ELR (cell line): ENCODE measurements at regions not wholly inside any gene's neighbourhood (a gene's known extent, or its start where the extent isn't known, plus 50 kb on each side); places are given as distances from the start of the nearest gene placed in this dataset.

ENCODE experiments used
- DNase-seq: peaks from one replicate; pipeline ENCODE4 v3.0.0-alpha.2; 2015; ENCODE audit warnings: low read depth

DNA sequence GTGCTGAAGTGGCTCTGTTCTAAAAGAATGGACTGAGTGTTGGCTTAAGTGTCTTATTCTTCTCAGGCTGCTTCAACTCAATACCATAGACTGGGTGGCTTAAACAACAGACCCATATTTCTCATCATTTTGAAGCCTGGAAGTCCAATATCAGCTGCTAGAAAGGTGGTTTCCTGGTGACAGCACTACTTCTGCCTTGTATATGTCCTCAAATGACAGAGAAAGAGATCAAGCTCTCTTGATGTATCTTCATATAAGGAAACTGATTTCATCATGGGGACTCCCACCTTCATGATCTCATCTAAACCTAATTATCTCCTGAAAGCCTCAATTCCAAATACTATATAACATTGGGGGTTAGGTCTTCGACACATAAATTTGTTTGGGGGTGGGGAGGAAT lies 449.7 kb upstream of the DSEL start:
- DNase-seq: no peak

DNA sequence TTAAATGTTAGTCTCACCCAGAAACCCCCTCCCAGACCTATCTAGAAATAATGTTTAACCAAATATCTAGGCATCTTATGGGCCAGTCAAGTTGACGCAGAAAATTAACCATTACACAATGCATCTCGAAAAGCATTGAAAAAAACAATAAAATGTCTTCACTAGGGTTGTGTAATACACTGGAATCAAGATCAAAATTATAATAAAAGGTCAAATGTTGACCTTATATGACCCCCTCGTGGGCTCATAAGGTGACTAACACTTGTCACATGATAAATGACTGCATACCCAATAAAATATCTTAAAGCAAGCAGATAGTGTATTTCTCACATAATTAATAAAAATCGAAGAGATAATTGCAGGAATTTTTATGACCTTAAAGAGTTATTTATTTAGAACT lies 447.9 kb upstream of the DSEL start:
- no peak for DNase-seq

DNA sequence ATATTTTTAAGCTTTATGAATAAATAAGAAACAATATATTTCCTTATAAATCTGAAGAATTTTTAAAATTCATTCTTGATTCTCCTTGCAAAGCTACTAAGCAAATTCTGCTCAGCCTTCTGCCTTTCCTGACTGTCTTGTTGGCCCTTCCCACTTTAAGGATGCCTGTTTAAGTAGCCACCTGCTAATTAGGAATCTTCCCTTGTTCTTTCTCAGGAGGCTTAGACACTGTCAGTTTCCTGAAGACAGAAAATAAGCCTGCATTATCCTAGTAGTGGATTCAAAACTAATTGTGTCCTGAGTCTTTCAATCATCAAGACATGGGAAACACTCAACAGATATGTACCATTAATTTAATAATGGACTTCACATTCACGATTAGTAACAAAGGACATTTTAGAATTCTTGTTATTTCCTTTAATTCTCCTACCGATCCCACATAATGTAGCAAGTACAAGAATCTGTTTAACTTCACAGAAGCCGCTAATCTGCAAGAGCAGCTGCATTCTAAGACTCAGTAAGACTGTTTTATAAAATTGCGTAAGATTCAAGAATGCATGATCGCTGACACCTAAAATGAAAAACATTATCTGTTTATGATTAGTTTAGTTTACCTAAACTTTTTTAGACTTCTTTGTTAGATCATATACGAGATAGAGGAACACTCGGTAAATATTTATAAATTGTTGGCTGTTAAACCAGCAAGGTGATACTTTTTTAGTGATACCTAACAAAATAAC lies 445.4 kb upstream of the DSEL start:
- no peak for DNase-seq

DNA sequence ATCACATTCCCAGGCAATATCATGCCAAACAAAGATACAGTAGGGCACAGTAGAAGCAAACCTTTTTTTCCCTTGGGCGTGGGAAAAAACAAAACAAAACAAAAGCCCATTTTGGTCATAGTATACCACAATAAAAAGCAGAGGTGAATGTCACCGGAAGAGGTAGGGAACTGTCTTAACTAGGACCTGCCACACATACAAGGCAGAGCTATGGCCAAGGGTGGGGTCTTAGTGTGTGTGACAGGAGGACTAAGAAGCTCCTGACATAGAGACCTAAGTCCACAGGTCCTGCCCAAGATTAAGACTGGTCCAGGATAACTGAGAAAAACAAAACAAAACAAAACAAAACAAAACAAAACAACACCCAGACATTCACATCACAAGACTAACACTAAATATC lies 441.2 kb upstream of the DSEL start:
- DNase-seq: no peak

DNA sequence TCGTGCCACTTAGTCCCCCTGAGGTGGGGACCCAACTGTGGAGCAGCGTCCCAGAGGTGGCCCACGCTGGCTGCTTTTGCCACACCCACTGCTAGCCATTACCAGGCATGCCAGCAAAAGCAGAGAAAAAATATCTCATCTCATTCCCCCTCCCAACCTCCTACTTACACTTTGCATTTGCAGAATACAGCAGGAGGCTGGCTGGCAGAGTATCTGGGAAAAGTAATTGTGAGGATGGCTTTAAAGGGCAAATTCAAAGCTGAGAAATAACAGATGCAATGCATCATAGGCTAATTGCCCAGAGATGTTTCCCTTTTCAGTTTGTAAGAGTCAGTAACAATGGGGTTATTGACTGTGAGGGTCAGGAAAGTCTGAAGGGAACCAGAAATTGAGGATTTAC lies 438.1 kb upstream of the DSEL start:
- DNase-seq: no peak

DNA sequence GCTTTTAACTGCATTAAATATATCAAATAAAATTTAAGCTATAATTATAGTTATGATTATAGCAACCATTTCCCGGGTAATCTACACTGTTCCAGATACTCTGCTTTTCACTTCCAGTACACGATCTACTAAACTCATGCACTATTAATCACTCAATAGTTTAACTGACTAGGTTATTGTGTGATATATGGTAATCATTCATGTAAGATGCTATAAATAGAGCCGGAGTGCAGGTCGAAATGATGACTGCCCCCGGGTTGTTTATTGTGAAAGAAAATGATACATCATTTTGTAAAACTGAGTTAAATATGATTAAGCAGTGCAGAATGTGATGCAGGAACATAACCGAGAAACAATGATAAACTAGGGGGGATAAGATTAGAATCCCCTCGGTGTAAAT lies 434.6 kb upstream of the DSEL start:
- peak; percentile 69 for DNase-seq

DNA sequence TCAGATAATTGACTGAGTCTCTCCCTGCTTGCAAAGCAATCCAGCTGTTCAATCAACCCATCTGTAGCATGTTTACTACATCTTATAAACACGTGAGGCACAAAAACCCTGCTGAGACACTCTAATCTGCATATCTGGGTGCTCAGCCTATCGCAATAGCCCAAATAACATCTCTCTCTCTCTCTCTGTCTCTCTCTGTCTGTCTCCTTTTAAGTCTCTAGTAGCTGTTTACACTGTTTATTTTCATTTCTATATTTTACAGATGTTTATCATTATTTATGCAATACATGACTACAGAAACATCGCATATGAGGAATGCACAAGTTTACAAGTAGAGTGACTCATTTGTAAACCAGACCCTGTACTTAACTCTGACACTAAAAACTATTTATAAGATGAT lies 422.1 kb upstream of the DSEL start:
- peak; percentile 74 for DNase-seq

DNA sequence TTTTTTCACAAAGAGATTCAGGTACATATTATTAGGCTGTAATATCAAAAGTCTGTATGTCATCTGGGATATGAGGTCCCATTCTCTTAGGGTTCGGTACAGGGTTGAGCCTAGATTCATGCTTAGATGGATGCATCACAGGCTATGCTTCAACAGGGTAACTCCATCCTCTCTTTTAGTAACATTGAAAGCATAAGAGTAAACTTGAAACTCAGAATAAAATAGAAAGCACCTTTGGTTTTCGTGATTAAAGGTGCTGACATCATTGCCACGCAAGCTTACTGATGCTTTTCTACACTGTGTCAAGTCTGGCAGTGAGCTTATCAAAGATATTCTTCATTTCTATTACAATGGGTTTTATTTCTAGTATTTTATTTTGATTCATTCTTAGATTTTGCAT lies 419.1 kb upstream of the DSEL start:
- DNase-seq: no peak

DNA sequence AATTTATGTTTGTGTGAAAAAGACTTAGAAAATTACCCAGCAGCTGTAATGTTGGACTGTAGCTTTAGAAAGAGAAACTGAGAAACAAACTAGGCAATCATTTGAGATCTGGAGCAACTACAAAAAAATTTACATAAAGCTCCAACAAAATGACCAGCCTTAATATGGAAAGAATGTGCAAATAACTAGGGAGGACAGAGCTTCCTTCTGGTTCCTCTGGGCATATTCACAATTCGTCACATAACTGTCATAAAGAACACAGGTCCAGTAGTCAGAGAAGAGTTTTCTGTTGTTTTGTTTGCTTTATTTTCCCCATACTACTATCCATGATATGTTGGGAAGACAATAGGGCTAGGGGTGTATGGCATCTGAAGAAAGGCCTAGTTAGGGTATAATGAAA lies 416.8 kb upstream of the DSEL start:
- DNase-seq: no peak

DNA sequence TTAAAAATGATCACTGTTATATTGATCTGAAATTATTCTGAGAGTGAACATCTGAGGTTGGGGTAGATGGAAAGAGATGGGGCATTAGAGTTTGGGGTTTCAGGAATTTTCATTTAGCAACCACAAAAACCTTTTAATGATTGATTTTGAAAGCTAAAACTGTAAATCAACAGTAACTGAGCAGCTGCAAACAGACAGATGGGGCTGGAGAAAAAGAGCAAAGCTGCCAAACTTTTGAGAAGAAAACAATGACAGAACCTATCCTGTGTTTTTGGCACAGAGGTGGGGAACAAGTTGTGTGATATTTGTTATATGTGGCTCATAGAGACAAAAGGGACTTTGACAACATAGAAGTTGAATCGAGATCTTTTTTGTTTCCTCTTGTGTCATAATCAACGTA lies 415.8 kb upstream of the DSEL start:
- DNase-seq: no peak

DNA sequence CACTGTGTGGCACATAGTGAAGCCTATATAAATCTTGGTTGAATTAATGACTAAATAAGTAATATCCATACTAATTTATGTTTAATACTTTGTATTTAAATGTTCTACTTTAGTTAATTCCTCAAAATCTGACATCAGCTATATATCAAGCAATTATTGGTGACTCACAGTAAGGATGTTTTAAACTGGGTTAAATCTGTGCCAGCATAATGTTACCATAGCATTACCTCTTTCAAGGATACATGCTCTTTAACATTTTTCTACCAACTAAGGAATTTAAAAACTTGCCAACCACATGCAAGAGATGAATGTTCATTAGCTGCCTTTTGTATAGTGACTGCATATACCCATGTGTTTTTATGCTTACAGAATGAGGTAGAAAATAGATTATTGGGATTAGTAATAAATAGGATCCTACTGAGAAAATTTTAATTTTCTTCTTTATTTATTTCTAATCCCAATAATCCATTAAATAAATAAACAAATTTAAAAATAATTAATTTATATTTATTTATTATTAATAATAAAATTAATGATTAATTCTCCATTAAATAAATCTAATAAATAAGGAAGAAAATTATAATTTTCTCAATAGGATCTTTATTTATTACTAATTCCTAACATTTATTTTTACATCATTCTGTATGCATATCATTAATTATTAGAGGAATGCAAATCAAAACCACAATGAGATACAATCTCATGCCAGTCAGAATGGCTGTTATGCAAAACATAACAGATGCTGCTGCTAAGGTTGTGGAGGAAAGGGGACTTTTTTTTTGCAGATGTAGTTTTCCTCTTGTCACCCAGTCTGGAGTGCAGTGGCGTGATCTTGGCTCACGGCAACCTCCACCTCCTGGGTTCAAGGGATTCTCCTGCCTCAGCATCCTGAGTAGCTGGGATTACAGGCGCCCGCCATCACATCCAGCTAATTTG lies 410.7 kb upstream of the DSEL start:
- no peak for DNase-seq

DNA sequence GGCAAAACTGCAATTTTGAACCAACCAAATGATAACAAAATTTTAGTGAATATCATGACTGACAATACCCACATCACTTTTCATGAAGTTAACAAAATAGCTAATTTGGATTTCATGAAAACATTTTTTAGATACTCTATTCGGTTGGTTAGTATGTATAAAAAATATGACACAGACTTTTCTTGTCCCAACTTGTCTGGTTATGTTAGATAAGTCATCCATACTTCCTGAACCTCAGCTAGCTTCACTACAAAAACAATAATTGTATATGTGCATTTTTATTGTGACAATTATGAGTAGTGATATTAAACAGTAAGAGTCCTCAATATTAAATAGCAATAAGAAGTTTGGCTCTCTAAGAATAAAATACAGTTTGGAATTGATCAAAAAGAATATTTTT lies 408.1 kb upstream of the DSEL start:
- no peak for DNase-seq

DNA sequence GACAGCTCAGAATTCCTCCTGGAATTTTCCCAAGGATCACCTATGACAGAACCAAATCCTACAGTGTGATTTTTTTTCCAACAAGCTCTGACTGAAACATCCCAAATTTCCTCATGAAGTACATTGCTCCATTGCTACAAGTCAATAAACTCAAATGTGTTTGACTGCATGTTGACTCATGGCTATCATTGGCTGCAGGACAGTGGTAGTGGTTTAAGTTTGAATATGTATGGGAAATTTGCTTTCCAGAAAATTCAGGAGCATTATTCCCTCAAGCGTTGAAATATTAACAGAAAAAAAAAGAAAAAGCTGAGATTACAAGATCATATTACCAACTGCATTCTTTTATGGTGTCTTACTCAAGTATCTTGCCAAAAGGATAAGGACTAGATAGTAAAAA lies 402.8 kb upstream of the DSEL start:
- no peak for DNase-seq

DNA sequence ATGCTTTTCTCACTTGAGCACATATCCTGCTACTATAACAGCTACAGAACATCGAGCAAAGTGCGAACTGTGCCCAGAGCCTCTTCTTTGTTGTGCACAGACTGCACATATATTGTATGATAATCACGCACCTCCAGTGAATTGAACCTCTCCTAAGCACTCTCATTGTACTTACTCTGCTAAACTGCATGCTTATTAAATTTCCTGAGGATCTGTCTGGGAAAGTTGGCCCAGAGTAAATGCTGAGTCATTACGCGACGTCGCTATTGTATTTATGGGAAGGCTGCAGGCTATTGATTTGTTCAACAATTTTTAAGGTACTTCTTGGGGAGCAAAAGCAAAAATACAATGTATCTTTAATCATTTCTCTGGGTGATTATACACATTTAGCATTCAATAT lies 399.6 kb upstream of the DSEL start:
- no peak for DNase-seq

DNA sequence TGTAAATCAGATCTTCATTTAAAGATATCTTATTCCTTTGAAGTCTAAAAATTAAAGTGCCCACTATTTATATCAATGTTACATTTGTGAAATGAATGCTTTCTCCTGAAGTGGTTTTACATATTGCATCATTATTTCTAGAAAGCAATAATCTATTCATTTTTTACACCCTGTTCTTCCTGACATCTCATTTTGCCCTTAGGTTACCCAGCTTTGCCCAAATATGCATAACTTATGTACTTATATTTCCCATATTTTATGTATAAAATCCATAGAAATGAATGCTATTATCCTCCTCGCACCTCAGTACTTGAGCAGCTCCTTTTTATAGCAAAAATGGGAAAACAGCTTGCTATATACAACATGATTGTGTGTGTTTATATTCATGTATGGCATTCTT lies 396.5 kb upstream of the DSEL start:
- no peak for DNase-seq

DNA sequence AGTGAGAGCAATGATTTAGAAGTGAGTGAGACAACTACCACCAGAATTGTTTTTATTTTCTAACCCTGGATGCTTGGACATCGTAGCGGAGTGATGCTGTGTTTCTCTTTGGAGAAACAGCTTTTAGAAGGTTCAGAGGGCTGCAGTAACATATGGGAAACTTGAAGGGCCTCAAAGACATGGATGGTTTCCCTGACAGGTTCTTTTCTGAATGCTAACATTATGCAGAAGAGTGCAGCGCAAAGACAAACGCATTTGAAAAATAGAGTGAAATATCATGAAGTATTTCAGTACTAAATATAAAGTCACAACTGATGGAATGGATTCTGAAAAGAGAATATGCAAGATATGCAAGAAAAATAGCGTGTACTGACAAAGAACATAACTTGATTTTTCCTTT lies 385.1 kb upstream of the DSEL start:
- no peak for DNase-seq

DNA sequence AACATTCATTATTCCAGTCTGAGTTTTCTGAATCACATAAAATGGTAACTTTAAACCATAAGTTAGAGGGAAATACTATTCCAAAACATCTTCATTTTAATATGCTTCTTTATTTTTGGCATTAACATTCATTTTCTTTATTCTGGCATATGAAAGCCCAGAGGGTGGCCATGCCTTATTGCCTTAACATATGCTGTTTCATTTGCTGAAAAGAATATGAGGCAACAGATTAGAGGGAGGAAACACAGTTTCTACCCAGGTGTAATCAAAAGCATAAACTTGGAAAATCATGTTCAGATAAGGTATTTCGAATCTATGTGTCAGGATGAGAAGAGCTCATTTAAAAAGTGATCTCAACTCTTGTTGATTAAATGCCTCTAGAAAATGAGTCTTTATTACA lies 379.9 kb upstream of the DSEL start:
- no peak for DNase-seq

DNA sequence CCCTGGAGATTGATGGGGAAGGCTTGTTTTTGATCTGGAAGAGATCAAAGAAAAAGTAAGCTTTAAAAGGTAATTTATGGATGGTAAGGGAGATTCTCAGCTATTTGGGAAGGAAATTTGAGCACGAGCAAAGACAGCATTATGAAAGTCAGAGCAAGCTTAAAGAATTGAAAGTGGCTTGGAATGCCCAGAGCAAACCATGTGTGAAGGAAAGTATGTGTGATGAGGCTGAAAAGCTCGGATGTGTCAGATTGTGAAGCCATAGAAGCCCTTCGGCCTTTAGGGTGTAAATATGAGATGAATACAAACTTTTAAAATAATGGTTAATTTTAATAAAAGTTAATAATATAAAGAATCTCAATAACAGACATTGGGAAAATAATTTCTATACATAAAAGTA lies 377.4 kb upstream of the DSEL start:
- no peak for DNase-seq

DNA sequence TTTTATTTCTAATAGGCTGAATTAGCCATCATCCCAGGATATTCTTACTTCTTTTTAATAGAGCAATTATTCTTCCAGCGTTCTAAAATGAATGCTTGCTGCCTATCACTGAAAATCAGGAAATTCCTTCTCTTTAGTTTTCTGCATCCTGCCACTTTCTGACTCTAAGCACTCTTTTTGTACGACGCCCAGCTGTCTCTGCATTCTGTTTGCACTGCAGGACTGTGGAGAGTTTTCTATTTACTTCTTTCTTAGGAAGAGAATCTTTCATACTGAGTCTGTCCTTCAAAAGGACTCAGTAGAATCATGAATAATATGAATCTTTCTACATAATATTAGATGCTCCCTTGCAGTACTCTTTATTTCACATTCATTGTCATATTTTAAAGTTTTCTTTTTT lies 360.4 kb upstream of the DSEL start:
- no peak for DNase-seq

DNA sequence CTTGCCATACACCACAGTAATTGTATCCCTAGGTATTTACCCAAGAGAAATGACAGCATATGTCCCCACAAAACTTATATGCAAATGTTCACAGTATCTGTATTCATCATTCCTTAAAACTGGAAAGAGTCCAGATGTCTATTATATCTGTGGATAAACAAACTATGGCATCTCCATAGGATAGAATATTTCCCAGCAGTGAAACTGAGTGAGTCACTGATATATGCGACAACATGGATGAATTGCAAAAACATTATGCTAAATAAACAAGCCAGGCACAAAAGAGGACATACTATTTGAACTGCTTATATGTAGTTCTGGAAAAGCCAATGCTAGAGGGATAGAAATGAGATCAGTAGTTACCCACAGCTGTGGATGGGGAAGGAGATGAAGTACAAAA lies 359.4 kb upstream of the DSEL start:
- DNase-seq: peak; percentile 60

DNA sequence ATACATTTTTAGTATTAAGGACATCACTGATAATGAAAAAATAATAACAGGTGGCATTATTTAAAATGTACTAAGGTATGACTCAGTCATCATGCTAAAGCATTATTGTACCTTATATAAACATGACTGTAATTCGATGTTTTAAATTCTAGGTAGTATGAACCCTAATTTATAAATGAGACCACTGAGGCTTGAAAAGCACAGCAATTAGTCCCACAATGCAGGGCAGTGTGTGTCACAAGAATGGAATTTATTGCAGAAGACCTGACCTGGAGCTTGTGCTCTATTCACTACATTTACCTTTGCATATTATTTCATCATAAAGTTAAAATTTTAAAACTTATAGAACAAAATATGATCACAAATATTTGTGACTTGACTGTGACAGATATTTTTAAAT lies 358.5 kb upstream of the DSEL start:
- DNase-seq: peak; percentile 8

DNA sequence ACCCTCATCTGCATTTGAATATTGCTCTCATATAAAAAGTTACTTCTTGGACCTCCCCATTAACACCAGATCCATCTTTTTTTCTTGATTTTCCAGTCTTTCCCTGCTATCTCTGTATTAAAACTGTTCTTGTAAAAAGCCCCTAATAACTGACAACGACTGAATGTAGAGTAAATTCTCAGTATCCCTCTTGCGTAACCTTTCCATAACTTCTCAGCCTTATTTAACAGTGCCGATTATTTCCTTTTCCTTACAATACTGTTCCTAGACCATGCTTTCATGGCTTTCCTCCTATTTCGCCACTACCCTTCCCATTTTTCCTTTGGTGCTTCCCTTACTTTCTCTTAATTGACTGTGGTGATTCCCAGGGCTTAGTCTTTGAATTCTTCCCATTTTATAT lies 348.9 kb upstream of the DSEL start:
- no peak for DNase-seq

DNA sequence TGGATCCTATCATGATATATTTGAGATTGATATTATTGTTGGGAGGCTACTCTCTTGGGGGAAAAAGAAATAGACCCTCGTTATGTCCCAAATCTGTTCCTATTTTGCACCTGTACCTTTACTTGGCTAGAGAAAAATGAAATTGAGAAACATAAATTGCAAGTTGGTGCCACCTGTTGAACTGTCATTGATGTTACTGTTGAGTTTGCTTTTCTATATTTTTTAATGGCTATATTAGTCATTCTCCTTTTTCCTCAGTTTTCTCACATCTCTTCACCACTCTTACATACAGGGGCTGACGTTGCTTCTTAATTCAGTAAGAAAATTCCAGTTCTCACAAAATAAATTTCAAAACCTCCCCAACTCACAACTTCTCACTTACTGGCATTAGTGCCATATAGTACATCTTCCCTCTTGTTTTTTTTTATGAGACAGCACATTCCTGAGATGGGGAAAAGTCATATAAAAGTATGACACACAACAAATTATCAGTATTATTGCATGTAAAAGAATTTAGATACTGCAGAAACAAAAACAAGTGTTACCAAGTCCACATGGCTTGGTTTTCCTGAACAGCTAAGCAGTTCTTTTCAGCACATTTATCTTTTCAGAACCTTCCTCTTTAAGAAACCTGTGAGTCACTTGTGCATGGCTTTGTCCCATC lies 348.3 kb upstream of the DSEL start:
- peak; percentile 56 for DNase-seq
